ENCODE measurements at regions not wholly inside any gene's neighbourhood (a gene's known extent, or its start where the extent isn't known, plus 50 kb on each side); places are given as distances from the start of the nearest gene placed in this dataset.

- no peak for TF ChIP-seq CTCF (conservative IDR thresholded peaks at IDR 0.05 in 1 of 2, IDR thresholded peaks at IDR 0.05 in 1 of 2; ENCODE audit: extremely low read depth in 1 of 2, insufficient read depth in 1 of 2, low read depth in 1 of 2, low read length in 2 of 2)
- TF ChIP-seq EZH2 (IDR thresholded peaks at IDR 0.05; ENCODE audit: borderline replicate concordance, low read length): no peak
These were observed 96.9 kb downstream of the THBS2 start for GRCh38 chr6:169156793-169157147.

Data from mammary epithelial cell (primary cell).